Stimulated activated CD4-positive, alpha-beta T cell treated with anti-CD3 and anti-CD28 coated beads, Interleukin-4, amount 100 ng/mL, for 48 hours (primary cell): ENCODE measurements at regions not wholly inside any gene's neighbourhood (a gene's known extent, or its start where the extent isn't known, plus 50 kb on each side); places are given as distances from the start of the nearest gene placed in this dataset.
"Not testable (repeated sequence)": the region's sequence is repeated elsewhere in the genome, so short reads cannot be mapped to it uniquely, and the experiment has no call there.

Source experiments
- DNase-seq, 2 donors: peaks; one replicate each; pipeline ENCODE4 v3.0.0-alpha.2; 2020; ENCODE audit warnings: low read depth in 2 of 2

DNA sequence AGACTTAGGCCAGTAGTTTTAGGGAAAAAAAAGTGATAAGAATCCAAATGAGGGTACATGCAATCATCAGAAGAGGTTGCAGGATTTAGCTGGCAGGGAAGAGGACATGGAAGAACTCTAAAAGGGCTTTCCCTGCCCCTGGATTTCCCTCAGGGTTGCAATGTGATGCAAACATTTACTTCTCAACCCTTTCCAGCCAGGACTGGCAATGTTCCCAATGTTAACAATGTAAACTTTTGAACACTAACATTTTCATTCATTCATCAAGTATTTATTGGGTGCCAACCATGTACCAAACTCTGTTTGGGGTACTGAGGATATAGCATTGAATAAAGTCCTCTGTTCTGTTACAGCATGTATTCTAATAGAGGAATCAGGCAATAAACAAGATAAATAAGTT, 349.4 kb upstream of the LRRC3B start:
- no peak for DNase-seq

DNA sequence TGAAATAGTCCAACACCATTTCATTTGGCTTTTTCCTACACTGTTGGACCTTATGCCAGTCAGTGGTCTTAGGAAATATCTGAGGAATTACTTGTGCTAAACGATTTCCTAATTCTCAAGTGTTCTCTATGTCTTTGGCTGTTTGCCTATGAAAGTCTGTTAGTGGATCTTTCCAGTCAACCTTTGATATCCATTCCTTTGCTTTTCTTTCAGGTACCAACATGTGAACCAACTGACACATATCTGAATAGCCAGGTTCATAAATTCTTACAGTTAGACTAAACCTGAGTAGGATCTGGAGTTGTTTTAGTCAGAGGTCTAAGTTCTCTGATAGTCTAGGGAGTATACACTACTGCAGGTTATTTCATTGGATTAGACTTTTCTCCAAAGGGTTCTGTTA, 343.5 kb upstream of the LRRC3B start:
- DNase-seq, result no peak

DNA sequence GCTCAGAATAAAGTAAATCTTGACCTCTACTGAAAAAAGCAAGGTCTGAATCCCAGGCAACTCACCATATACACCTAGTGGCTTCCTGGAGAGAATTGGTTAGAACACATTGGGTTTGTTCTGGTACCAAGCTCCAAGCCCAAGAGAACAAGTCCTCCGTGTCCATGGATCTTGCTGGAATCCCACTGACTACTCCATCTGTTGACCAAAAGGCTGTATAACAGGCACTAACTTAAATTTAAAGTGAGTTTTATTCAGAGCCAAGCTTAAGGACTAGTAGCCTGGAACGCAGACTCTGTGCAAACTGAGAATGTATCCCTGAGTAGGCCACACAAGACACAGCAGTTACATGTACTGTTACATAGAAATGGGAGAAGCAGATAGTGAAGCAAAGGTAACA, 342.1 kb upstream of the LRRC3B start:
- no peak for DNase-seq

DNA sequence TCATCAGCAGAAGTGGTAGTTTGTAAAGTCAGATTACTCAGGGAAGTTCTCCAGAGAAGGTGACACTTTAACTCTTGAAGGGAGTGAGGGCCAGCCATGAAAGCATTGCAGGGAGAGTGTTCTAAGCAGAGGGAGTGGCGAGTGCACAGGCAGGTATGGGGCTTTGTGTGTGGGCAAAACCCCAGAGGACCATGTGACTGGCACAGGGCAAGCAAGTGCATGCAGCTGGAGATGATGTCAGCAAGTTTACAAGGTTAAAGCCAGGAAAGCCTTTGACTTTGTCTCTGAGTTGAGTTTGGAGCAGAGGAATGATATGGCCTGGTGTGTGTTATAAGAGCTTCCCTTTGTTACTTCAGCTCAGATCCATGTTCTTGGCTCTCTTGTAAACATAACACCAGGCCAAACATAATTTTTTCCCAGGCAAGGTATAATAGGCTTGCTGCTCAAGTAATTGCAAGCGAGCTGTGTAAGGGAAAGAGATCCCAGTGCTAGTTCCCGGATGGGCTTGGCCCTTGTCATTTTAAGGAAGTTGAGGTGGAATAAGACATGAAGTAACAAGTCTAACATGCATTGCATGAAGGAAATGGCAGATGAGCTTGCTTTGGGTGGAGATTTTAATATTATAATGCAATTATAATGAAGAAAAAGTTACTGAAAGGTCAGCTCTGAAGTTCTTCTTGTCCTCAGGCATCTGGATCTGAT, 341.1 kb upstream of the LRRC3B start:
- no peak for DNase-seq

DNA sequence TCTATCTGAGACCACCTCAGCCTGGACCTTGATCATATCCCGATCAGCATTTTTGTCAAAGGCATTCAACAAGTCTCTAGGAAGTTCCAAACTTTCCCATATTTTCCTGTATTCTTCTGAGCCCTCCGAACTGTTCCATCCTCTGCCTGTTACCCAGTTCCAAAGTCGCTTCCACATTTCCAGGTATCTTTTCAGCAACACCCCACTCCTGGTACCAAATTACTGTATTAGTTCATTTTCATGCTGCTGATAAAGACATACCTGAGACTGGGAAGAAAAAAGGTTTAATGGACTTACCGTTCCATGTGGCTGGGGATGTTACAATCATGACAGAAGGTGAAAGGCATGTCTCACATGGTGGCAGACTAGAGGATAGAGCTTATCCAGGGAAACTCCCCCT, 338.1 kb upstream of the LRRC3B start:
- not testable (repeated sequence) for DNase-seq

DNA sequence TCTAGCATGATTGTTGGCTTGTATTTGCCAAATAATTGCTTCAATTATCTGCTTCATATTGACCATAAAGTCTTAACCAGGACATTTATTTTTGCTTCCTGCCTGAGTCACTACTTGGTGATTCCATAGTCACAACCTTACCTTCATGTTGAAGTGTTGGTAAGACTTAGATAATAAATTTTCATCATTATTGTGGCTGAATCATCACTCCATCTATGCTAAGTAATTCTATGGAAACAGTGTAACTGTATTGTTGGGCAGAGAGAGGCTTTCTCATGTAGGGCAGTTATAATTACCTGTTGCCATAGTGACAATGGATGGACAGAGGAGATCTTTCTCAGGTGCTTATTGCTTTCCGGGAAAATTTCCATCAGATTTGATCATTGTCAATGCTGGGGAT, 330.7 kb upstream of the LRRC3B start:
- DNase-seq, result no peak

DNA sequence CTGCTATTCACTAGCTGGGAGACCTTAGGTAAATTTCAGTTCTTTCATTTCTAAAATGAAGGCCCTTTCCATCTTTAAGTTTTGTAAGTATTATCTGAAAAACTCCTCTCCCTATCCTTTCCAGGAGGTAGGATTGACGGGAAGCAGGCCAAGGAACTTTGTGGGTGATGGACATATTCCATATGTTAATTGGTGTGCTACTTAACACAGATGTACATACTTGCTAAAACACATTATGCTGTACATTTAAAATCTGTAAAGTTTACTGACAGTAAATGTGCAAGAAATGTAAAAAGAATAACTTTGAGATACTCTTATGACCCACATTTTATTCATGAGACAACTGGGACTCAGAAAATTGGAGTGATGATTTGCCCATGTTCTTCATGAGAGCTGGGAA, 329.8 kb upstream of the LRRC3B start:
- no peak for DNase-seq

DNA sequence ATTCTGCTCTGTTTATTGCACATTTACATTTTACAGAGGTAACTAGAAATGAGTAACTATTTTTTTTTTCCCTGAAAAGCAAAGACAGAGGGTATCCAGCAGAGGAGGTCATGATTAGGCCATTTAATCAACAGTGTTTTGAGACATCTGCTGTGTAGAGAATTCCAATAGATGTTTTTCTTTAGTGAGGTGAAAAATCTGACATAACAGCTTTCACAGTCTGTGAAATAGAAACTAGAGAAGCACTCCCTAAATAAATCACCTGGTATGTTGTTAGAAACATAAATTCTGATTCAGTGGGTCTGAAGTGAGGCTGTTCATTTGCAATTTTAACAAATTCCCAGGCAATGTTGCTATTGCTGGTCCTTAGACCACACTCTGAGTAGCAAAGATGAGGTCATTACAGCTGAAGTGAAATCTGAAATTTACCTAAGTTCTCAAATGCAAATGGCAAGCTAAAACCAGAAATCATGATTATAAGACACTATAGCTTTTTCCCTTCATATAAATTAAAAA, 329.2 kb upstream of the LRRC3B start:
- DNase-seq, result no peak

DNA sequence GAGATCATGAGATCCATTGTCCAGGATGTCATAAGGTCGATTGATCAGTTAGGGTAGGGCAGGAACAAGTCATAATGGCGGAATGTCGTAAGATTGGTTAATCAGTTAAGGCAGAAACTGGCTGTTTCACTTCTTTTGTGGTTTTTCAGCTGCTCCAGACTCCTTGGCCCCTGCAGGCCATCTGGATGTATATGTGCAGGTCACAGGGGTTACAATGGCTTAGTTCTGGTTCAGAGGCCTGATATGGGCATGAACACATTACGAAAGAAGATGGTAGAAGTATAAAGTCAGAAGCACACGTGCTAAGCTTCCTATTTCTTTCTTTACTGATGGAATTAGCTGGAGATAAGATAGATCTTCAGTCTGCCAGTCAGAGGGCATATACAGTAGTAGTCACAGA, 315.4 kb upstream of the LRRC3B start:
- DNase-seq, result no peak

DNA sequence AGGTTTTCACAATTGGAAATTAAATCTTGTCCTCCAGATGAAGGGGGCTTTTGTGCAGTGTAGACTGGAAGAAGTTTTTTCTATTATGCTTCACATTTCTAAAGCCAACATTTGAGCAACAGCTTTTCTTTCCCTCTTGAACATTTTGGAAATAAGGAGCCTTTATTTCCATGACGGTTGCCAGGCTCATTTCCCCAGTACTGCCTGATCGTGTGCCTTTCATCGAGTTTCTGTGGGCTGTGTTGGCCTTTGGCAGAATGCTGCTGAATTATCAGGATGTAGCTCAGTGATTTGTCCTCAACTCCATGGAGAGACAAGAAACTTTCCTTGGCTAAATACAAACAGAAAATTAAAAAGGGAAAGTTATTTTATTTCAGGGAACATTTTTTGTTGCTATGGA, 314.8 kb upstream of the LRRC3B start:
- no peak for DNase-seq

DNA sequence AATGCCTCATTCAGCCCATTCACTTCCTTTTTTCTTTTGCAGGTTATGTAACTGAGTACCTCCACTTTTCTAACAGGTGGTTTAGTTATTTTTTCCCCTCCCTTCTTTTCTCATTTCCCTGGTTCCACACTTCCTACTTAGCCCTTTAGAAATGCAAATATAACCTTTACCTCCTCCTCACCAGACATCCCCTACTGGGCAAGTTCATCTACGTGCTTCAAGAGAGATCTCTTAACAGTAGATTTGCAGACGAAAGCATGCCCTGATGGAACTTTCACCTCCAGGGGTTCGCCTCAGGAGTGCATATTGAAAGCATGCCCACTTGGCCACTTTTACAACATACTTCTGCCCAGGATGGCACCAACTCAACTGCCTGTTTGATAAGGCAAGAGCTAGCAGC, 314.1 kb upstream of the LRRC3B start:
- no peak for DNase-seq

DNA sequence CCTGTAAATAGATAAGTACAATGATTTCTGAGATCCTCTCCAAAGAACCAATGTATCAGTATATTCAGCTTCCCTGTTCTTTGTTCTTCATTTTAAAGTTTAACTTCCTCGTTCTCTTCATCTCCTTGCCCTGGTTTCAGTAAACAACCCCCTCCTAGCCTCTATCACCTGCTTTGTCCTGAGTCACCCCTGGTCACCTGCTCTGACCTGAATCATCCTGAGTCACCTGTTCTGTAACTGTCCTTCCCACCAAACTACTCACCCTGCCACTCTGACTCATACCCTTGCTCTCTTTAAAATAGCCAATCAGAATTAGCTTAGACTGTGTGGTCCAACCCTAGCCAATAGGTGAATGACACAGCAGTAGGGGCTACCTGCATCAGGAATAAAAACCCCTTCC, 313.0 kb upstream of the LRRC3B start:
- not testable (repeated sequence) for DNase-seq

DNA sequence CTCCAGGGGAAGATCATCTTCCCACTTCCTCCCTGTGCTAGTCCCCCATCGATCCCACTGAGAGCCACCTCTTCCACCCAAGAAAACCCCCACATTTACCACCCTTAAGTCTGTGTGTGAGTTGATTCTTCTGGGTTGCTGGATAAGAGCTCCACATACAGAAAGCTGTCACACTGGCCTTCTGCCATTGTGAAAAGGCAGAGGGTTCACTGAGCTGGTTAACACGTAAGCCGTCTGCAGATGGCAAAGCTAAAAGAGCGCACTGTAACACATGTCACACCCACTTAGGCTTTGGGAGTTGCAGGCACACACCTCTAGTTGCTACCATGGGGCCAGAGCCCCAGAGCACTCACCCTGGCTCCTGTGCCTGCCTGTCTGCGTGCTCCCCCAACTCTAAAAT, 309.8 kb upstream of the LRRC3B start:
- no peak for DNase-seq

DNA sequence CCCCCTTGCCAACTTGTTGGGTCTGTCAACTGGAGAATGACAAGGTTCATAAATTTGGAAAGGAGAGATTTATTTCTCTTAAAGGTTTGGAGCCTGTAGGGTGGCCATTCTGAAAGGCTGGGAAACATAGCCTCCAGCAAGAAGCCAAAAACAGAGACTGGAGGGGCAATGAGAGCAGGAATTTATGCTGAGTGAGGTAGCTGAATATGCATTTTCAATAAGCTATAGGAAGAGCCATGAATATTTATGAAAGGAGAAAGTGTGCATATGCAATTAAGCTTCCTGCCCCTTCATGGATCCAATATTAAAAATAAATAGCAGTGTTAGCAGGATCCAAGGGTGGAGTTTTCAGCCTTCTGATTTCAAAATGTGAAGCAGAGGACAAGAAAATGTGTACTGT, 306.1 kb upstream of the LRRC3B start:
- no peak for DNase-seq

DNA sequence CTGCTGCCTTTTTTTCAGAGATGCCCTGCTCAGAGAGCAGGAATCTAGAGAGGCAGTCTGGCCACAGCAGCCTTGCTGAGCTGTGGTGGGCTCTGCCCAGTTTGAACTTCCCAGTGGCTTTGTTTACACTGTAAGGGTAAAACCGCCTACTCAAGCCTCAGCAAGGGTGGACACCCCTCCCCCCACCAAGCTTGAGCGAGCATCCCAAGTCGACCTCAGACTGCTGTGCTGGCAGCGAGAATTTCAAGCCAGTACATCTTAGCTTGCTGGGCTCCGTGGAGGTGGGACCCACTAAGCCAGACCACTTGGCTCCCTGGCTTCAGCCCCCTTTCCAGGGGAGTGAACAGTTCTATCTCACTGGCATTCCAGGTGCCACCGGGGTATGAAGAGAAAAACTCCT, 298.8 kb upstream of the LRRC3B start:
- DNase-seq, result not testable (repeated sequence)

DNA sequence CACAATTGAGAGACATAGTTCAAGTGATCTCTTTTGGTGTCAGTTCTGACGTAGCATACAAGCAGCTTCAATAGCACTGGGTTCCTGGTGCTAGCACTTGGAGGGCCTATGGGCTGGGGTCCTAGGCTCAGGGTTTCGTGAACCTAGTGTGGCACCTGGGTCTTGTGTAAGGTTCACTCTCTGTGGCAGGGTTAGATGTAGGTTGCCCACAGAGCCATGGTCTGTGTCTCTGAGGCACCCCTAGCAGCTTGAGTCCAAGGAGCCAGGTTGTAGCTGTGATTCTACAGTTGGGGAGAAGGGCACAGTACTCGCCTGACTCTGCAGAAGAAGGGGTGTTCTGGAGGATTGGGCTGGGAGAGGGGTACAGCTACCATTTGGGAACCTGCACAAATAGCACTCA, 282.6 kb upstream of the LRRC3B start:
- DNase-seq, result no peak

DNA sequence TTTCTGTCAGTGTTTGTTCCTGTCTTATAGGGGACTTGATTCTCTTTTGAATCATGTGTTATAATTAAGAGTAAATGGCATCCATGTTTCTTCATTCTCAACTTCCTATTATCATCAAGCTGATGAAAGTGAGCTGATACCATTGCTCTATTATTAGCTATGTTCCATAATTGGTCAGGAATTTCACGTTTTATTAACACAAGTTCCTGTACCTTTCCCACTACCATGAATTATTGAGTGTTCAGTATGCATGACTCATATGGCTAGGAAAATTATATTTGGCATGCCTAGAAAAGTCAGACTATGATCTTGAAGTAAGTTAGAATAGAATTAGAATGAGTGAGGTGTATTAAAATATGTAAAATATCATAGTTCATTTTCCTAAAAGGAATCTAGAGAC, 278.9 kb upstream of the LRRC3B start:
- no peak for DNase-seq

DNA sequence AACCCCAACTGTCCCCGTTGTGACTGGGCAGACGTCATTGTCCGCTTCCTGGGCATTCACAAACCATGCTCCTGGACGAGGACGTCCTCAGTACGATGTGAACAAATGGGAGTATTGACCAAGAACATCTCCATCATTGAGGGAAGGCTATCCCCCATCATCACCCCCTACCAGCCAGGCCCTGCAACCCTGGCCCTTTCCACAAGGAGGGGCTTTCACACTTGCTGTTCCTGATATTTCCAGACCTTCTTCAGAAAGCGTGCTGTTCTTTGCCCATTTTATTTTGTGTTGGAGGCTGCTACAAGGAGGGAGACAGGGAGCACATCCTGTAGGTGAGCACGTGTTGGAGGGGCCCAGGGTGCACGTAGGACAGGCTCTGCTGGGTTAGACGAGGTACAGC, 277.0 kb upstream of the LRRC3B start:
- DNase-seq, result no peak

DNA sequence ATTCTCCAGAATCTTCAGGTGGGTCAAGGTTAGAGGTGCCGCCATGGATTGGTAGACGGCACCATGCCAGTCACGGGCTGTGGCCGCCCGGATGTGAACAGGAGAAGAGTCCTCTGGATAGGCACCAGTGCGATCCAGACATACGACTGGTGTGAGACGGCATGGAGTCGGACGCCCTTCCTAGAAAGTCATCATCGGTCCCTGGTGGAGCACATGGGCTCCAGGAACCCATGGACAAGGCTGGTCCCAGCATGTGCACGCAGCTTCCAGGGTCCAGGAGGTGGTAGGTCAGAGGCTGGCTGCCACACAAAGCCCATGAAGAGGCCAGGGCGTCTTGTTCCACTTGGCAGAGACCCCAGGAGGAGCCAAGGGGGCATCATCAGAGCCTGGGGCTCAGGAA, 276.1 kb upstream of the LRRC3B start:
- no peak for DNase-seq

DNA sequence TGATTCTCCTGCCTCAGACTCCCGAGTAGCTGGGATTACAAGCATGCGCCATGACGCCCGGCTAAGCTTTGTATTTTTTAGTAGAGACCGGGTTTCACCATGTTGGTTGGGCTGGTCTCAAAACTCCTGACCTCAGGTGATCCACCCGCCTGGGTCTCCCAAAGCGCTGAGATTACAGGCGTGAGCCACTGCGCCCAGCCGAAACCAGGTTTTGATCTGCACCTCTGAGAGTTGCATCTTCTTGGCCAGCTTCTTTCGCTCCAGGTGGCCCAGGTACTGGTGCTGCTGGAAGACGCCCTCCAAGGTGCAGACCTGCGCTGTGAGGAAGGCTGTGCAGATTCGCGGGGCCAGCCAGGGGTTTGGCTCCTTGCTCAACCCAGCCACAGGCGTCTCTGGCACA, 275.4 kb upstream of the LRRC3B start:
- no peak for DNase-seq

DNA sequence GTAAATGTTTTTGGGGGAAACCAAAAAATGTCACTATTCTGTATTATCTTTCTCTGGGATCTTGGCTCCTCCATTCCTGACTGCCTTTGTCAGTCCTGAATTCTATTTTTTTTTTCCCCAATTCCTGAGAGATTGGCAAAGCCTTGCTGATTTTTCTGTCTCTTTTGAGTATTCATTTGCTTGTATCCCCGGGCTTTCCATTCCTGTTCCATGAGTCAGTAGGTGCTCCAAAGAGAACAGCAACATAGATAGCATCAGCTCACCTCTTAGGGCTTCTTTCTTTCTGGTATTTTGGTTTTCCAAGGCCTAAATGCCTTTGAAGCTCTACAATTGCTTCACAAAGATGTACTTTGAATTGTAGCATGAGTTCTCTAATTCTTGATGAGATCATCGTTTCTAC, 271.7 kb upstream of the LRRC3B start:
- DNase-seq, result no peak

DNA sequence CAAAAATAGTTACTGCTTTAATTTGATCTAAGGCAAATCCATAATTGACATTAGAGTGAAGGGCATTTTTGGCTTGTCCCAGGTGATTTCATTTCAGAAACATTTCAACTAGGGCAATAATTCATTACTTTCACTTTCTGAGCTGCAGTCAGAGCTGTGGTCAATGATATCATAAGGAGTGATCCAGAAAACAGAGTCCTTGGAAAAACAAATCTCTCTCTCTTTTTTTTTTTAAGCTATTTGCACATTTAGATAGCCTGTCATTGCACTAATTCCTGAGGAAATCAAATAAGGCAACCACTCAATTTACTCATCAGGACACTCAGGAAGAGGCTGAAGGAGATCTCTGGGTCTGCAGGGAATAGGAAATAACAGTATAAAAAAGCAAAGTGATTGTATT, 269.5 kb upstream of the LRRC3B start:
- DNase-seq, result no peak

DNA sequence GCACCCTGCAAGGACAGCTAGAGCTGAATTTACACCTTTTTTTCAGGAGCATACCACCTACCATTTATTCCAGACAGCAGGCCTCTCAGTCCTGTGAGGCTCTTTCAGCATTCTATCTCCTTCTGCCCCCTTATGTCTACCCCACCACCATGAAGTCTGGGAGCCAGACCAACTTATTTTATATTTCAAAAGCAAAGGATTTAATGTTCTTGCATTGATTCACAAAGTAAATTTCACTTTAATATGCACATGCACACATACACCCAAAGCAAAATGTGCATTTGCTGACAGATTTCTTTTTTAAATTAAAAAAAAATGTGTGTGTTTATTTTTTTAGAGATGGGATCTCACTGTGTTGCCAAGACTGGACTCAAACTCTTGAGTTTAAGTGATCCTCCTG, 264.2 kb upstream of the LRRC3B start:
- DNase-seq, result no peak

DNA sequence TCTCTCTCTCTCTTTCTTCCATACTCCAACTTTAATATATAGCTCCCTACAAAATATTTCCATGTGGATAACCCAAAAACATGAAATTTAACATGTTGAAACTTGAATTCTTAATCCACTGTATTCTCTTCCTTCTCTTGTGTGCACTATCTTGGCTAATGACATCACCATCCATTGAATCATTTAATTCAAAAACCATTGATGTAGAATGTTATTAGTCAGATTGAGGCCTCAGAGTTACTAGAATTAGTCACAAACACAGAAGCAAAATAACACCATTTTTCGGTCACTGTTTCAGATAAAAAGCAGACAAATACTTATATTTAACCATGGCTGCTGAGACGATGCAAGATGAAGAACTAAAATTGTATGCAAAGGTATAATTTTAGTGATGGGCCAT, 256.9 kb upstream of the LRRC3B start:
- DNase-seq, result no peak
